SK-N-SH (cell line): ENCODE measurements at regions not wholly inside any gene's neighbourhood (a gene's known extent, or its start where the extent isn't known, plus 50 kb on each side); places are given as distances from the start of the nearest gene placed in this dataset.

Experiments
- CTCF ChIA-PET: fragments of 300-600, 350-600 bp; formaldehyde crosslinking; extraction: SDS; loops from one replicate; lab custom pipeline; 2021; lab: Yijun Ruan, JAX
- POLR2A ChIA-PET: fragments of 350-600 bp; sonication (Branson Sonifier 250); formaldehyde crosslinking; extraction: SDS; loops from one replicate; lab custom pipeline; 2020; ENCODE audit warnings: antibody characterized with exemption, inconsistent platforms; lab: Yijun Ruan, JAX
- DNase-seq: peaks from one replicate; pipeline ENCODE4 v3.0.0; 2012
- H2AFZ ChIP-seq: fragments of 200-600 bp; sonication (generic); 2 replicates; pipeline ENCODE4 v1.8.1; 2016; ENCODE audit warnings: antibody characterized with exemption, mild to moderate bottlenecking, low read depth
- H3F3A ChIP-seq: fragments of 200-600 bp; sonication (generic); replicated peaks from 2 replicates; pipeline ENCODE3; 2016; ENCODE audit warnings: antibody characterized with exemption, mild to moderate bottlenecking; ENCODE audit not compliant: insufficient read depth
- H3K27ac ChIP-seq, 2 experiments: fragments of 200-500 bp in 1 of 2; fragments of 200-600 bp in 1 of 2; sonication (Bioruptor generic) in 1 of 2; sonication (generic), shearing (Covaris generic) in 1 of 2; 2 replicates each; pipeline versions ENCODE4 v1.5.1 to v1.6.1; 2014 to 2016; ENCODE audit warnings: low read depth in 2 of 2, inconsistent platforms in 1 of 2, low read length in 1 of 2, mild to moderate bottlenecking in 1 of 2, mixed read lengths in 1 of 2
- H3K27me3 ChIP-seq: fragments of 200-600 bp; sonication (generic), shearing (Covaris generic); 2 replicates; pipeline ENCODE4 v1.6.1; 2016; ENCODE audit warnings: mixed run types; ENCODE audit not compliant: insufficient read depth
- H3K36me3 ChIP-seq, 2 experiments: fragments of 200-500 bp in 1 of 2; fragments of 200-600 bp in 1 of 2; sonication (Bioruptor generic) in 1 of 2; sonication (generic) in 1 of 2; replicated peaks in 1 of 2; 2 replicates each; pipeline versions ENCODE3 to v1.5.1; 2014 to 2016; ENCODE audit warnings: low read length in 1 of 2, mild to moderate bottlenecking in 1 of 2; ENCODE audit not compliant: insufficient read depth in 2 of 2, control insufficient read depth in 1 of 2
- H3K4me1 ChIP-seq, 2 experiments: fragments of 200-500 bp in 1 of 2; fragments of 200-600 bp in 1 of 2; sonication (Bioruptor generic) in 1 of 2; sonication (generic), shearing (Covaris generic) in 1 of 2; 2 replicates each; pipeline versions ENCODE4 v1.5.1 to v1.6.1; 2014 to 2016; ENCODE audit warnings: low read depth in 1 of 2, low read length in 1 of 2, mixed run types in 1 of 2; ENCODE audit not compliant: insufficient read depth in 2 of 2, control insufficient read depth in 1 of 2
- H3K4me2 ChIP-seq: fragments of 200-600 bp; sonication (generic), shearing (Covaris generic); 2 replicates; pipeline ENCODE4 v1.6.1; 2017; ENCODE audit warnings: mixed run types
- H3K4me3 ChIP-seq, 2 experiments: fragments of 200-500 bp in 1 of 2; fragments of 200-600 bp in 1 of 2; sonication (Bioruptor generic) in 1 of 2; sonication (generic), shearing (Covaris generic) in 1 of 2; 2 replicates each; pipeline versions ENCODE4 v1.5.1 to v1.8.1; 2014 to 2016; ENCODE audit warnings: low read depth in 2 of 2, inconsistent platforms in 1 of 2, low read length in 1 of 2, mild to moderate bottlenecking in 1 of 2, mixed read lengths in 1 of 2, moderate library complexity in 1 of 2
- H3K79me2 ChIP-seq: fragments of 200-600 bp; sonication (generic); 2 replicates; pipeline ENCODE4 v1.8.1; 2017; ENCODE audit warnings: mild to moderate bottlenecking; ENCODE audit not compliant: insufficient read depth
- H3K9ac ChIP-seq: fragments of 200-600 bp; sonication (generic); 2 replicates; pipeline ENCODE4 v1.6.1; 2017; ENCODE audit warnings: mixed run types
- H3K9me2 ChIP-seq: fragments of 200-600 bp; sonication (generic); 2 replicates; pipeline ENCODE4 v1.6.1; 2017; ENCODE audit warnings: mixed run types
- H3K9me3 ChIP-seq: fragments of 200-600 bp; sonication (generic); 2 replicates; pipeline ENCODE4 v1.6.1; 2017; ENCODE audit warnings: mixed run types, mild to moderate bottlenecking, moderate library complexity
- H4K20me1 ChIP-seq: fragments of 200-600 bp; sonication (generic); 2 replicates; pipeline ENCODE4 v1.6.1; 2017; ENCODE audit warnings: mild to moderate bottlenecking, mixed run types; ENCODE audit not compliant: insufficient read depth
- FOSL2 ChIP-seq: IDR thresholded peaks from 2 replicates; pipeline ENCODE4 v1.4.0; 2012; ENCODE audit warnings: low read depth, mild to moderate bottlenecking, moderate library complexity, borderline replicate concordance
- FOXJ3 ChIP-seq: sonication (generic); formaldehyde crosslinking; IDR thresholded peaks from 2 replicates; pipeline ENCODE4 v1.5.1; 2020; ENCODE audit warnings: mild to moderate bottlenecking, missing genetic modification reagents
- FOXM1 ChIP-seq: IDR thresholded peaks from 2 replicates; pipeline ENCODE4 v1.4.0; 2012; ENCODE audit warnings: low read depth, mild to moderate bottlenecking
- GATA2 ChIP-seq: sonication (generic); formaldehyde crosslinking; IDR thresholded peaks from 2 replicates; pipeline ENCODE4 v1.5.0; 2020; ENCODE audit warnings: mild to moderate bottlenecking, missing genetic modification reagents
- MEF2A ChIP-seq: IDR thresholded peaks from 2 replicates; pipeline ENCODE4 v1.4.0; 2012; ENCODE audit warnings: low read depth, borderline replicate concordance
- MXI1 ChIP-seq: IDR thresholded peaks from 2 replicates; pipeline ENCODE4 v1.6.1; 2012; ENCODE audit warnings: mild to moderate bottlenecking, low read depth, low read length, improper control_type of control experiment
- POLR2AphosphoS5 ChIP-seq: IDR thresholded peaks from 2 replicates; pipeline ENCODE4 v1.6.1; 2012; ENCODE audit warnings: low read depth, low read length
- REST ChIP-seq: IDR thresholded peaks from 2 replicates; pipeline ENCODE4 v1.6.1; 2012; ENCODE audit warnings: mild to moderate bottlenecking, low read depth, low read length, moderate library complexity
- RFX5 ChIP-seq: IDR thresholded peaks from 2 replicates; pipeline ENCODE4 v1.6.1; 2012; ENCODE audit warnings: mild to moderate bottlenecking, improper control_type of control experiment, low read length
- TCF12 ChIP-seq: IDR thresholded peaks from 2 replicates; pipeline ENCODE4 v1.4.0; 2012
- USF1 ChIP-seq: IDR thresholded peaks from 2 replicates; pipeline ENCODE4 v1.4.0; 2012; ENCODE audit warnings: low read depth, borderline replicate concordance
- WGBS: methylation state at CpG from one replicate; pipeline ENCODE4 v1.1.6; 2017; ENCODE audit warnings: low lambda C conversion rate; 5-methylcytosine and 5-hydroxymethylcytosine counted together
- TF ChIP-seq, protein P1 (sequence below): fragments of 200-600 bp; sonication (generic); IDR thresholded peaks from 2 replicates; pipeline ENCODE4 v1.6.1; 2017; ENCODE audit warnings: antibody characterized with exemption, mild to moderate bottlenecking, moderate library complexity
- TF ChIP-seq, protein P2 (sequence below): fragments of 150-350 bp; IDR thresholded peaks from 2 replicates; pipeline ENCODE4 v1.6.1; 2017; ENCODE audit warnings: antibody characterized with exemption, low read length, low read depth, borderline replicate concordance
- TF ChIP-seq, protein P3 (sequence below): fragments of 150-350 bp; IDR thresholded peaks from 2 replicates; pipeline ENCODE4 v1.6.1; 2016; ENCODE audit warnings: mild to moderate bottlenecking, low read depth, low read length

GRCh38 chr17:70834039-70834438 is 664.7 kb downstream of the KCNJ2 start (continued):
- TF ChIP-seq MXI1: no peak

DNA sequence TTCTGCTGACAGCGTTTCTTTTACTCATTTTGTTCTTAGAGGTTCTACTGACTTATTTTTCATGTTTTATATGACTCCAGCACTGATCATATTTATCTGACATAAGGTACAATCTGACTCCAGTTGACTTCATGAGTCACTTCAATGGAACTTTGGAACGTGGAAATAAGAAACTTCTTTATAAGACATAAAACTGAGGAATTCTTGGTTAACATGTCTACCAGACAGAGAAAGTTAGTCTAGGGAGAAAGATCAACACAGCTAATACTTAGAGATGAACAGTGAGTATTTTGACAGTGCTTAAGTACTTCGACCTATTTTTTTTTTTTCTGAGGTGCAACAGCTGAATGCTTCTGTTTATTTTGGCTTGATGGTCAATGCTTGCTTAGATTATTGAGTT is 679.5 kb downstream of the KCNJ2 start:
- Histone ChIP-seq H3K9me2 (no peaks in the 10 kb centered on the region), H3K79me2 (no peaks in the 10 kb centered on the region), H3K4me3 (no peak overlapping the region), H3K9me3 (no peaks in the 10 kb centered on the region), H3K4me1 (no peaks in the 10 kb centered on the region; a peak in 1 of 4 replicates), H3K4me2 (no peak overlapping the region), H3F3A (peaks cover 3% of the 10 kb centered on the region), H3K27ac (no peak overlapping the region; a peak in 2 of 4 replicates), H3K9ac (no peak overlapping the region), H2AFZ (no peak overlapping the region), H4K20me1 (no peaks in the 10 kb centered on the region), H3K36me3 (no peaks in the 10 kb centered on the region), H3K27me3 (no peaks in the 10 kb centered on the region)
- CTCF ChIA-PET: no interaction called here
- no peak for DNase-seq
- POLR2A ChIA-PET: no interaction called here
- WGBS: 21% methylated on average over 3 of the region's 3 CpGs
- TF ChIP-seq, protein P1, sequence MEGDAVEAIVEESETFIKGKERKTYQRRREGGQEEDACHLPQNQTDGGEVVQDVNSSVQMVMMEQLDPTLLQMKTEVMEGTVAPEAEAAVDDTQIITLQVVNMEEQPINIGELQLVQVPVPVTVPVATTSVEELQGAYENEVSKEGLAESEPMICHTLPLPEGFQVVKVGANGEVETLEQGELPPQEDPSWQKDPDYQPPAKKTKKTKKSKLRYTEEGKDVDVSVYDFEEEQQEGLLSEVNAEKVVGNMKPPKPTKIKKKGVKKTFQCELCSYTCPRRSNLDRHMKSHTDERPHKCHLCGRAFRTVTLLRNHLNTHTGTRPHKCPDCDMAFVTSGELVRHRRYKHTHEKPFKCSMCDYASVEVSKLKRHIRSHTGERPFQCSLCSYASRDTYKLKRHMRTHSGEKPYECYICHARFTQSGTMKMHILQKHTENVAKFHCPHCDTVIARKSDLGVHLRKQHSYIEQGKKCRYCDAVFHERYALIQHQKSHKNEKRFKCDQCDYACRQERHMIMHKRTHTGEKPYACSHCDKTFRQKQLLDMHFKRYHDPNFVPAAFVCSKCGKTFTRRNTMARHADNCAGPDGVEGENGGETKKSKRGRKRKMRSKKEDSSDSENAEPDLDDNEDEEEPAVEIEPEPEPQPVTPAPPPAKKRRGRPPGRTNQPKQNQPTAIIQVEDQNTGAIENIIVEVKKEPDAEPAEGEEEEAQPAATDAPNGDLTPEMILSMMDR: no peak
- no peak for TF ChIP-seq FOSL2
- TF ChIP-seq FOXJ3: no peak
- TF ChIP-seq, protein P2, sequence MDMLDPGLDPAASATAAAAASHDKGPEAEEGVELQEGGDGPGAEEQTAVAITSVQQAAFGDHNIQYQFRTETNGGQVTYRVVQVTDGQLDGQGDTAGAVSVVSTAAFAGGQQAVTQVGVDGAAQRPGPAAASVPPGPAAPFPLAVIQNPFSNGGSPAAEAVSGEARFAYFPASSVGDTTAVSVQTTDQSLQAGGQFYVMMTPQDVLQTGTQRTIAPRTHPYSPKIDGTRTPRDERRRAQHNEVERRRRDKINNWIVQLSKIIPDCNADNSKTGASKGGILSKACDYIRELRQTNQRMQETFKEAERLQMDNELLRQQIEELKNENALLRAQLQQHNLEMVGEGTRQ: no peak
- TF ChIP-seq TCF12: no peak
- TF ChIP-seq, protein P3, sequence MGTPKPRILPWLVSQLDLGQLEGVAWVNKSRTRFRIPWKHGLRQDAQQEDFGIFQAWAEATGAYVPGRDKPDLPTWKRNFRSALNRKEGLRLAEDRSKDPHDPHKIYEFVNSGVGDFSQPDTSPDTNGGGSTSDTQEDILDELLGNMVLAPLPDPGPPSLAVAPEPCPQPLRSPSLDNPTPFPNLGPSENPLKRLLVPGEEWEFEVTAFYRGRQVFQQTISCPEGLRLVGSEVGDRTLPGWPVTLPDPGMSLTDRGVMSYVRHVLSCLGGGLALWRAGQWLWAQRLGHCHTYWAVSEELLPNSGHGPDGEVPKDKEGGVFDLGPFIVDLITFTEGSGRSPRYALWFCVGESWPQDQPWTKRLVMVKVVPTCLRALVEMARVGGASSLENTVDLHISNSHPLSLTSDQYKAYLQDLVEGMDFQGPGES: no peak
- no peak for TF ChIP-seq USF1
- no peak for TF ChIP-seq FOXM1
- TF ChIP-seq MEF2A: no peak
- no peak for TF ChIP-seq REST
- TF ChIP-seq POLR2AphosphoS5: no peak
- TF ChIP-seq RFX5: no peak
- TF ChIP-seq GATA2 (CRISPR knock-in tag): no peak
- TF ChIP-seq, all 33 proteins: peak for 0
